ENCODE measurements at regions not wholly inside any gene's neighbourhood (a gene's known extent, or its start where the extent isn't known, plus 50 kb on each side); places are given as distances from the start of the nearest gene placed in this dataset.

DNA sequence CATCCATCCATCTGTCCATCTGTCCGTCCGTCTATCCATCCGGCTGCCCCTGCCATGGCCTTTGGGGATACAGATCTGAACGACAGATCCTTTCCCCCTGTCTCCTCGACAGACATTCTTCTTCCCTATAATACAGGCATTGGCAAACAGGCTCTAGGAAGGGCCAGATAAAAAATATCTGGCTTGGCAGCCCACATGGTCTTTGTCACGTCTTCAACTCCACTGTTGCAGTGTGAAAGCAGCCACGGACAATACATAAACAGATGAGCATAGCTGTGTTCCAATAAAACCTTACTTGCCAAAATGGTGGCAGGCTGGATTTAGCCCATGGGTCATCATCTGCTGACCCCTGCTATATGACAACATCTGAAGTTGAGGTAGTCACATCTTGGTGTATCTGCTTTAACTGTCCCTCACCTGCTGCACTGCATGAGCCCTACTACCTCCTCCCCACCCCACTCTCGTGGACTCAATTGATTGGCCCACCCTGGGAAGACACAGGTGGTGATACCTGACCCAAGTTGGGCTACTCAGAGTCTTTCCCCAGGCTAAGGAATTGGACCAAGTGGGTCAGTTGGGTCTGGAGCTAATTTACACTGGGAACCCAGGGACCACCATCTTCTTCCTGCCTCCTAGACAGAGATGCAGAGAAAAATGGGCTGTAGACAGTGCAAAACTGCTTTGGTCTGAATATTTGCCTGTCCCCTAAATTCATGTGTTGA lies 128.4 kb upstream of the SMAD3 start:
- Histone ChIP-seq H4K20me1 (ENCODE audit: insufficient read depth) (no peaks in the 10 kb centered on the region), H3K9me2 (ENCODE audit: insufficient read depth) (no peaks in the 10 kb centered on the region), H3K4me2 (ENCODE audit: low read length) (no peak overlapping the region), H3K4me3 (replicated peaks in 1 of 2; ENCODE audit: low read depth in 1 of 2, low read length in 2 of 2) (no peak overlapping the region), H3K27ac (ENCODE audit: low read depth, low read length) (no peak overlapping the region), H3K79me2 (ENCODE audit: insufficient read depth, low read length) (no peaks in the 10 kb centered on the region), H3K9me3 (ENCODE audit: control insufficient read depth in 1 of 2, insufficient read depth in 1 of 2, low read depth in 1 of 2, low read length in 2 of 2) (peaks cover 0 to 24% of the 10 kb centered on the region in 2 experiments; a peak in 1 of 4 replicates), H3K4me1 (ENCODE audit: control insufficient read depth in 1 of 2, insufficient read depth in 2 of 2, low read length in 2 of 2) (peaks cover 13 to 21% of the 10 kb centered on the region in 2 experiments), H3K36me3 (ENCODE audit: control insufficient read depth in 1 of 2, insufficient read depth in 2 of 2, low read length in 2 of 2) (no peaks in the 10 kb centered on the region), H3K9ac (ENCODE audit: low read length) (no peak overlapping the region), H2AFZ (ENCODE audit: low read depth, low read length, poor library complexity, severe bottlenecking) (no peak overlapping the region), H3K27me3 (ENCODE audit: insufficient read depth, low read length) (no peaks in the 10 kb centered on the region)
- intact Hi-C loops (cut with micrococcal nuclease): no loop called here
- DNase-seq (ENCODE audit: low read depth, low spot score) (no peak), ATAC-seq (no peak)
- ChIA-PET CTCF (no interaction called here), POLR2A (no interaction called here), RAD21 (ENCODE audit: low non-redundant PET in 1 of 2, low total read pairs in 2 of 2, uncharacterized antibody in 2 of 2, unreplicated experiment in 2 of 2) (no interaction called here)
- TF ChIP-seq RAD21 (IDR thresholded peaks at IDR 0.05; ENCODE audit: low read depth) (no peak), POLR2AphosphoS5 (IDR thresholded peaks at IDR 0.05; ENCODE audit: low read depth, low read length) (no peak), SIN3A (IDR thresholded peaks at IDR 0.05; ENCODE audit: low read depth) (no peak), EGR1 (IDR thresholded peaks at IDR 0.05; ENCODE audit: low read depth) (no peak), REST (IDR thresholded peaks at IDR 0.05; ENCODE audit: low read depth) (no peak), ELF1 (IDR thresholded peaks at IDR 0.05; ENCODE audit: borderline replicate concordance, low read depth) (no peak), CBX3 (IDR thresholded peaks at IDR 0.05; ENCODE audit: low read depth) (no peak)
- TF ChIP-seq, protein P1, sequence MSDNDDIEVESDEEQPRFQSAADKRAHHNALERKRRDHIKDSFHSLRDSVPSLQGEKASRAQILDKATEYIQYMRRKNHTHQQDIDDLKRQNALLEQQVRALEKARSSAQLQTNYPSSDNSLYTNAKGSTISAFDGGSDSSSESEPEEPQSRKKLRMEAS (IDR thresholded peaks at IDR 0.05): no peak
- BruUV-seq (replicated peaks): no TSS peak
